LHCN-M2 (cell line): ENCODE measurements at regions not wholly inside any gene's neighbourhood (a gene's known extent, or its start where the extent isn't known, plus 50 kb on each side); places are given as distances from the start of the nearest gene placed in this dataset.

Source experiments
- DNase-seq: peaks from one replicate; pipeline ENCODE4 v3.0.0-alpha.2; 2012; ENCODE audit warnings: low read depth

- no peak for DNase-seq
Observed at GRCh38 chr18:72194072-72194471, 350.1 kb downstream of the CBLN2 start.

GRCh38 chr18:72187956-72188355 lies 356.2 kb downstream of the CBLN2 start:
- no peak for DNase-seq

- no peak for DNase-seq
Observed at GRCh38 chr18:72181241-72181764, 362.8 kb downstream of the CBLN2 start.

- no peak for DNase-seq
Observed at GRCh38 chr18:72180689-72181088, 363.5 kb downstream of the CBLN2 start.

GRCh38 chr18:72174972-72175649 lies 369.0 kb downstream of the CBLN2 start:
- DNase-seq, result no peak

GRCh38 chr18:72171596-72171995 lies 372.5 kb downstream of the CBLN2 start:
- no peak for DNase-seq

- no peak for DNase-seq
Observed at GRCh38 chr18:72161691-72162090, 382.5 kb downstream of the CBLN2 start.

- DNase-seq, result no peak
Observed at GRCh38 chr18:72160510-72161445, 383.4 kb downstream of the CBLN2 start.

- no peak for DNase-seq
Observed at GRCh38 chr18:72155327-72155726, 388.8 kb downstream of the CBLN2 start.

- no peak for DNase-seq
Observed at GRCh38 chr18:72154926-72155325, 389.2 kb downstream of the CBLN2 start.

GRCh38 chr18:72152935-72153334 lies 391.2 kb downstream of the CBLN2 start:
- no peak for DNase-seq

- no peak for DNase-seq
Observed at GRCh38 chr18:72147830-72148229, 396.3 kb downstream of the CBLN2 start.

GRCh38 chr18:72140007-72140406 lies 404.1 kb downstream of the CBLN2 start:
- no peak for DNase-seq

GRCh38 chr18:72128649-72129048 lies 415.5 kb downstream of the CBLN2 start:
- no peak for DNase-seq

- DNase-seq, result no peak
Observed at GRCh38 chr18:72122103-72122502, 422.0 kb downstream of the CBLN2 start.

- DNase-seq, result no peak
Observed at GRCh38 chr18:72119082-72119481, 425.1 kb downstream of the CBLN2 start.

GRCh38 chr18:72114801-72115594 lies 429.1 kb downstream of the CBLN2 start:
- no peak for DNase-seq

- DNase-seq, result no peak
Observed at GRCh38 chr18:72107647-72108383, 436.3 kb downstream of the CBLN2 start.

GRCh38 chr18:72104851-72105250 lies 439.3 kb downstream of the CBLN2 start:
- DNase-seq, result no peak

GRCh38 chr18:72102412-72102811 lies 441.7 kb downstream of the CBLN2 start:
- no peak for DNase-seq

- no peak for DNase-seq
Observed at GRCh38 chr18:72100465-72101004, 443.6 kb downstream of the CBLN2 start.
